GM18873 (cell line): ENCODE measurements at regions not wholly inside any gene's neighbourhood (a gene's known extent, or its start where the extent isn't known, plus 50 kb on each side); places are given as distances from the start of the nearest gene placed in this dataset.
"Not testable (repeated sequence)": the region's sequence is repeated elsewhere in the genome, so short reads cannot be mapped to it uniquely, and the experiment has no call there.

Experiments
- ATAC-seq: cut with Tn5 transposase; IDR thresholded peaks from one replicate; pipeline ENCODE4 v1.9.1; 2021; ENCODE audit warnings: mild to moderate bottlenecking, moderate library complexity, moderate number of reproducible peaks; ENCODE audit not compliant: unreplicated experiment, low FRiP score

GRCh38 chr13:87274209-87274819 lies 396.9 kb upstream of the SLITRK5 start:
- no peak for ATAC-seq

- no peak for ATAC-seq
Observed at GRCh38 chr13:87280139-87280538, 391.0 kb upstream of the SLITRK5 start.

DNA sequence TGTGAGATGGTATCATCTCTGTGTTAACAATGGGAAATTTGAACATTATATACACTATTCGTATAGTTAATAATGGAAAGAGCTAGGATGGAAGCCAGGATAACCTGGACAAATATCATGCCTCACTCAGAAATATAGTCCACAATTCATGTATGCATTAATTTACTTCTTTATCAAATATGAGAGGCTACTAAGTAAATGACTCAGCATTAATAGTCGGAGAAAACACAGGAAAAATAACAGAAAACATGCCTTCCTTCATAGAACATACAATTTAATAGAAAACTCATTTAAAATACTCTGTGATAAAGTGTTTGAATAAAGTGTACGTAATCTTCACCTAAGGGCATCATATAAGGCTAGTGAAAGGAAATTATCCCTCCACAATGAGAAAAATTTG lies 383.4 kb upstream of the SLITRK5 start:
- no peak for ATAC-seq

DNA sequence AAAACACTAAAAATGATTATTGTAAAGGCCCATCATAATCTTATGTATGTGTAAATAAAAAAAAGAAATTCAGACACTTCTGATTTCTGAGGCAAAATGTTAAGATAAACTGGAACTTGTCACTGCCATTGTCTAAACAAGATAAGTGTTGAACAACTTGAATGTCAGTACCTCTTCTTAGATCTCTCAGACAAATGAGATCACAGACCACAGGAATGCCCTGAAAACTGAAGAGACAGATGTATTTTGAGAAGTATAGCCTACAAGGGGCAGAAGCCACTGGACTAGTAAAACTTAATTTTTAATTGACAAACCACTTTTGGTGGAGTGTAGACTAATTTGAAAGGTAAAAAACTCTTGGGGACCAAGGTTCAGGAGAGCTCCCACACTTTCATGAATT lies 375.5 kb upstream of the SLITRK5 start:
- ATAC-seq: no peak

GRCh38 chr13:87302034-87302433 lies 369.1 kb upstream of the SLITRK5 start:
- ATAC-seq: no peak

DNA sequence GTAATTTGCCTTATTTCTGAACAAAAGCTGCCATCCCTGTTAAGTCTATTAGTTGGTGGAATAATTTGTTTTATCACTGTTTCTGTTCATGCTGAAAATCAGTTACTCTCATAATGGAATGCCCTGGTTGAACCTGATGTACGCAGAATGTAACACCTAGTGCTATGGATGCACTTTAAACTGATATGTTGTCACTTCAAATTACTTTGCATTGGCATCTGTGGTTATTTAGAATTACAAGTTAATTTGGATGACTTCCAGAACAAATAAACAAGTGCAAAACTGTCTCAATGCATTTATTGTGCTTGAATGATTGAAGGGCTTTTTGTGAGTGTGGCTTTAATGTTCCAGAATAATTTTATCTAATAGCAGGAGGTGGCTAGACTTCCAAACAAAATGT lies 368.2 kb upstream of the SLITRK5 start:
- ATAC-seq: no peak

DNA sequence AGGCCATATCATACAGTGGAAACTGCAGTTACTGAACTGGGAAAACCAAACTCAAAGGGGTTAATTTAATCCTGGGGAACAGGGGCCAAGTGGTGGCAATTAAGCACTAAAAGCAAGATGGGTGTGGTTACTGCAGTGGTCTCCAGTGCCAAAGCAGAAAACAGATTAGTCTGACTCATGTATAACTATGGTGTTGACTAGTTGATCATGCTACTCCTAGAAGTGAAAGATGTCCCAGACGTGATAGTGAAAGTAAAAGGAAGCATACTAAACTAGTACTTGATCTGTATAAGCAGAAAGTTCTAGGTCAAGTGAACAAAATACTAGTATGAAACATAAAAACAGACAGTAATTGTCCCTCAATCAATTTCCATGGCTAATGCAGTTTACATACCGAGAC lies 360.0 kb upstream of the SLITRK5 start:
- ATAC-seq: no peak

- no peak for ATAC-seq
Observed at GRCh38 chr13:87314822-87315221, 356.3 kb upstream of the SLITRK5 start.

GRCh38 chr13:87322386-87322785 lies 348.8 kb upstream of the SLITRK5 start:
- no peak for ATAC-seq

GRCh38 chr13:87324558-87324957 lies 346.6 kb upstream of the SLITRK5 start:
- ATAC-seq: no peak

DNA sequence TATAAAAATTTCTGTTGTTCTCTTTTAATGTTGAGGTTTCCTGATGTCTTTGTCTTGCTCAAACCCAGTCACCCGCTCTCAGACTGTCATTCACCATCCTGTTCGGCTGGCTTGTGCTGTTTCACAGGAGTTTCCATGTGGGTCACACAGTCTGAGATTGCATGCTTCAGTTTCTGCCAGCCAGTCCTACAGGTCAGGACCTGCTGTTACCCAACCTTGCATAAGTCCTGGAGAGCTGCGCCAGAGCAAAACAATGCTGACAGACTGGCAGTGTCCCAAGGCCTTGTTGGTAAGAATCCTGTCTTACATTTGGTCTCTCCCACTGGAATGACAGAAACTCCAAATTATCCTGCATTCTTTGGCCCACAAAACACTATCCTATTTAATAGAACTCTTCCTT lies 340.0 kb upstream of the SLITRK5 start:
- no peak for ATAC-seq

DNA sequence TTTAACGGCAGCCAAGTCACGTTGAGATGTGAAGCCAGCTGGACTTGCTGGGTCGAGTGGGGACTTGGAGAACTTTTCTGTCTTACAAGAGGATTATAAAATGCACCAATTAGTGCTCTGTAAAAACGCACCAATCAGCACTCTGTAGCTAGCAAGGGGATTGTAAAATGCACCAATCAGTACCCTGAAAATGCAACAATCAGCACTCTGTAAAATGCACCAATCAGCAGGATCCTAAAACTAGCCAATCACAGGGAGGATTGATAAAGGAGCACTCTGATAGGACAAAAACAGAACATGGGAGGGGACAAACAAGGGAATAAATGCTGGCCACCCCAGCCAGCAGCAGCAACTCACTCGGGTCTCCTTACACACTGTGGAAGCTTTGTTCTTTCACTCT lies 337.6 kb upstream of the SLITRK5 start:
- no peak for ATAC-seq

DNA sequence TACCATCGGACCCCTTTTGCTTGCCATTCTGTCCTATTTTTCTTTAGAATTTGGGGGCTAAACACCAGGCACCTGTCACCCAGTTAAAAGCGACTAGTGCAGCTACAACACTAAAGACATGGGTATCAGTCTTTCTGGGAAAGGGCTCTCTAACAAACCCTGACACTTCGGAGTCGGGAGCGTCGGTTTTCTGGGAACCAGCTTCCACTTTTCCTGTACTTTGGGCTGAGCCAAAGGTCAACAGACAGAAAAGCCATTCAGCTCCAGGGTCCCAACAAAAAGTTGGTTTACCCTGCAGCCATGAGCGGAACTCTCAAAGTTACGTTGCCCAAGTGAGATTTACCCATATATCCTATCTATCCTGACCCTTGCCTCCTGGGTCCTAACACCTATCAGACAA lies 337.0 kb upstream of the SLITRK5 start:
- no peak for ATAC-seq

DNA sequence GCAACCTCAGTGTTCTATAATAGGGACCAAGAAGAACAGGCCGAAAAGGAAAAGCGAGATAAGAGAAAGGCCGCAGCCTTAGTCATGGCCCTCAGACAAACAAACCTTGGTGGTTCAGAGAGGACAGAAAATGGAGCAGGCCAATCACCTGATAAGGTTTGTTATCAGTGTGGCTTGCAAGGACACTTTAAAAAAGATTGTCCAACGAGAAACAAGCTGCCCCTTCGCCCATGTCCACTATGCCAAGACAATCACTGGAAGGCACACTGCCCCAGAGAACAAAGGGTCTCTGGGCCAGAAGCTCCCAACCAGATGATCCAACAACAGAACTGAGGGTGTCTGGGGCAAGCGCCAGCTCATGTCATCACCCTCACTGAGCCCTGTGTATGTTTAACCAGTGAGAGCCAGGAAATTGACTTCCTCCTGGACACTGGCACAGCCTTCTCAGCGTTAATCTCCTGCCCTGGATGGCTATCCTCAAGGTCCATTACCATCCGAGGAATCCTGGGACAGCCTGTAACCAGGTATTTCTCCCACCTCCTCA lies 334.8 kb upstream of the SLITRK5 start:
- ATAC-seq: not testable (repeated sequence)

GRCh38 chr13:87344176-87344575 lies 327.0 kb upstream of the SLITRK5 start:
- no peak for ATAC-seq

- no peak for ATAC-seq
Observed at GRCh38 chr13:87355451-87355850, 315.7 kb upstream of the SLITRK5 start.

DNA sequence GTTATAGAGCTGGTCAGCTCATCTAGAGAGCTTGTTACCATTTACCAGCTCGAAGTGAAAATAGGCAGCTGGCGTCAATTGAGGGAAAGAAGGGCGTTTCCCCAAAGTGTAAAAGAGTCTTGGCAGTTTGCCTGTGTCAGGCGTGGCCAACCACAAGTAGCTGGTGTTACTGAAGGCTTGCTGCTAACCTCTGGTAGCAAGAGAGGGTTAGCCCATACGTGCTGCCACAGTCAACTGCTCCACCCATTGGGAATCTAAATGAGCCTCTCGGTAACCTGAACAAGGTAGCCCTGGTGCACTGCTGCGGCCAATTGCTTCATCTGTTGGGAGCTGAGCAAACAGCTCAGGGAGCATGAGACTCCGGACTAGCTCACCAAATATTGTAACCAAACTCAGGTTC lies 314.9 kb upstream of the SLITRK5 start:
- ATAC-seq: no peak

DNA sequence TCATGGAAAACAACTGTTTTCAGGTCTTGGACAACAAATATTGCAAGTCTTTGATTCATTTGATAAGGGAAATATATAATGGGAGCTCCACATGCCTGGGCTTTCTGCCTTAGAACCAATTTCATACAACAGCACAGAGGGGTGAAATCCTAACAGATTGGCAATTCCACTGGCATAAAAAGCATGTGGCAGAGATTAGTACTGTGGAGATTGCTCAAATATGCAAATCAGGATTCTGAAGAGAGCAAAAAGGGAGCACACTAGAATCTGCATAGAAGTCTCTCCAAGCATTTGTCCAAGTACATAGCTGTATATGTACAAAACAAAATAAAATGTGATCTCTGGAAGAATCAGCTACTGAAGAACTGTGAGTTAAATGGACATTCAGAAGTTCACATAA lies 312.9 kb upstream of the SLITRK5 start:
- ATAC-seq: no peak

DNA sequence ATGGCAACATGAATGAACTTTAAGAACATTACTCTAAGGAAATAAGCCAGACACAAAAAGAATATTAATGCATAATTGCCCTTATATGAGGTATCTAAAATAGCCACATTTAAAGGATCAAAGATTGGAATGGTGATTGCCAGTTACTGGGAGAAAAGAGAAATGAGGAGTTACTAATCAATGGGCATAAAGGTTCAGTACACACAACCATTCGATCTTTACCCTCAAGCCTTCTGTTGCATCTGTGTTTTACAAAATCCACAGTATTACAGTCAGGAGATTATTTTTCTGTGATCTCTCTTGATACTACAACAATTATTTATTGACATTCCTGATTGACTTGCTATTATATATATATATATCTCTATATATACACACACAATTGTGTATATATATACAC lies 310.0 kb upstream of the SLITRK5 start:
- ATAC-seq: no peak

- ATAC-seq: no peak
Observed at GRCh38 chr13:87368639-87369038, 302.5 kb upstream of the SLITRK5 start.

- no peak for ATAC-seq
Observed at GRCh38 chr13:87376081-87376480, 295.1 kb upstream of the SLITRK5 start.

DNA sequence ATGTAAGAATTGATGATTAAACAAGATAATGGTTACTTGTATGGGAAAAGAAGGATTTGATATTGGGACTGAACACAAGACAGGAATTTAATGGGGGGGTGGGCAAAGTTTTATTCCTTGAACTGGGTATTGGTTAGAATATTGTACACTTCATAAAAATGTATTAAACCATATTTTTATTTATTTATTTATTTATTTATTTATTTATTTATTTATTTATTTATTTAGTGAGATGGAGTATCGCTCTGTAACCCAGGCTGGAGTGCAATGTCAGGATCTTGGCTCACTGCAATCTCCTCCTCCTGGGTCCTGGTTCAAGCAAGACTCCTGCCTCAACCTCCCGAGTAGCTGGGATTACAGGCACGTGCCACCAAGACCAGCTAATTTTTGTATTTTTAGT lies 287.1 kb upstream of the SLITRK5 start:
- no peak for ATAC-seq

DNA sequence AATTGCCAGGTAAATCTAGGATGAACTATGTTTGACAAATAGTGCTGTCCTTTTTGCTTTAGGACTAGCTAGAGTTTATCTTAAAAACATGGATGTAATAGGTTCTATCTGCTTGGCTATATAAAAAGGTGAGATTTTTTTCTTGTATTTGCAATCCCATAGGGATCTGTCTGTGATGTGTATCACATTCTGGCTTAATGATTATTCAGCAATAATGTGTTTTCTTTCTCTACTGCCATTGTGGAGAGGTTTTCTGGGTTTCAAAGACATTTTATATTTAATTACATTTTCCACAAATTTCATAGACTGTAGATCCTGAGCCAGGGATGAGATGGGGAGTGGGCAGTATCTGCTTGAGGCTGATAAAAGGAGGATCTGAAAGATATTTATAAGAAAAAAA lies 277.8 kb upstream of the SLITRK5 start:
- ATAC-seq: no peak
